GM10248 (cell line): ENCODE measurements at regions not wholly inside any gene's neighbourhood (a gene's known extent, or its start where the extent isn't known, plus 50 kb on each side); places are given as distances from the start of the nearest gene placed in this dataset.

Source experiments
- CTCF ChIA-PET: fragments of 300-600 bp; sonication (Branson Sonifier 250); formaldehyde crosslinking; extraction: SDS; loops from one replicate; lab custom pipeline; 2021; ENCODE audit warnings: antibody characterized with exemption; lab: Yijun Ruan, JAX
- POLR2A ChIA-PET: fragments of 350-650 bp; sonication (Branson Sonifier 250); formaldehyde crosslinking; extraction: SDS; loops from one replicate; lab custom pipeline; 2020; ENCODE audit warnings: antibody characterized with exemption; lab: Yijun Ruan, JAX
- DNase-seq: peaks from one replicate; pipeline ENCODE4 v3.0.0; 2012; ENCODE audit errors: extremely low spot score
- CTCF ChIP-seq: IDR thresholded peaks from 2 replicates; pipeline ENCODE4 v1.5.1; 2012; ENCODE audit warnings: mild to moderate bottlenecking, low read depth; ENCODE audit errors: extremely low read depth, missing control alignments, control extremely low read depth

GRCh38 chr3:10740954-10741353, 75.1 kb upstream of the SLC6A11 start:
- TF ChIP-seq CTCF, result no peak
- CTCF ChIA-PET, result interaction anchor here (1.1 to 6.6 kb wide), 10 partner anchors 8 to 808 kb away, joined by 3 to 73 read pairs (median 6); no protein-coding TSS in a partner anchor
- no peak for DNase-seq
- POLR2A ChIA-PET, result no interaction called here

GRCh38 chr3:10741891-10742671, 73.9 kb upstream of the SLC6A11 start:
- CTCF ChIA-PET, result interaction anchor here (5.6 to 6.6 kb wide), 2 partner anchors 15 to 398 kb away, joined by 37 to 73 read pairs; no protein-coding TSS in a partner anchor
- no peak for TF ChIP-seq CTCF
- no peak for DNase-seq
- POLR2A ChIA-PET, result no interaction called here

GRCh38 chr3:10743366-10744097, 72.5 kb upstream of the SLC6A11 start:
- TF ChIP-seq CTCF, result no peak
- POLR2A ChIA-PET, result no interaction called here
- no peak for DNase-seq
- CTCF ChIA-PET, result interaction anchor here (1.0 to 1.2 kb wide), 3 partner anchors 9 to 324 kb away, joined by 3 to 4 read pairs (median 3); no protein-coding TSS in a partner anchor

GRCh38 chr3:10744098-10744465, 71.9 kb upstream of the SLC6A11 start:
- POLR2A ChIA-PET, result no interaction called here
- no peak for TF ChIP-seq CTCF
- no peak for DNase-seq
- CTCF ChIA-PET, result interaction anchor here (1.0 kb wide), 2 partner anchors 8 to 324 kb away, joined by 3 read pairs; no protein-coding TSS in a partner anchor

- no peak for TF ChIP-seq CTCF
- CTCF ChIA-PET, result no interaction called here
- POLR2A ChIA-PET, result no interaction called here
- no peak for DNase-seq
Measured at GRCh38 chr3:10745392-10745791, 70.6 kb upstream of the SLC6A11 start.

GRCh38 chr3:10746001-10746400, 70.0 kb upstream of the SLC6A11 start:
- TF ChIP-seq CTCF, result no peak
- ChIA-PET POLR2A (no interaction called here), CTCF (interaction anchor here (1.6 to 2.1 kb wide), 2 partner anchors 8 to 12 kb away, joined by 6 to 11 read pairs; no protein-coding TSS in a partner anchor)
- DNase-seq, result no peak
